ENCODE measurements at regions not wholly inside any gene's neighbourhood (a gene's known extent, or its start where the extent isn't known, plus 50 kb on each side); places are given as distances from the start of the nearest gene placed in this dataset.

- TF ChIP-seq, protein P1, sequence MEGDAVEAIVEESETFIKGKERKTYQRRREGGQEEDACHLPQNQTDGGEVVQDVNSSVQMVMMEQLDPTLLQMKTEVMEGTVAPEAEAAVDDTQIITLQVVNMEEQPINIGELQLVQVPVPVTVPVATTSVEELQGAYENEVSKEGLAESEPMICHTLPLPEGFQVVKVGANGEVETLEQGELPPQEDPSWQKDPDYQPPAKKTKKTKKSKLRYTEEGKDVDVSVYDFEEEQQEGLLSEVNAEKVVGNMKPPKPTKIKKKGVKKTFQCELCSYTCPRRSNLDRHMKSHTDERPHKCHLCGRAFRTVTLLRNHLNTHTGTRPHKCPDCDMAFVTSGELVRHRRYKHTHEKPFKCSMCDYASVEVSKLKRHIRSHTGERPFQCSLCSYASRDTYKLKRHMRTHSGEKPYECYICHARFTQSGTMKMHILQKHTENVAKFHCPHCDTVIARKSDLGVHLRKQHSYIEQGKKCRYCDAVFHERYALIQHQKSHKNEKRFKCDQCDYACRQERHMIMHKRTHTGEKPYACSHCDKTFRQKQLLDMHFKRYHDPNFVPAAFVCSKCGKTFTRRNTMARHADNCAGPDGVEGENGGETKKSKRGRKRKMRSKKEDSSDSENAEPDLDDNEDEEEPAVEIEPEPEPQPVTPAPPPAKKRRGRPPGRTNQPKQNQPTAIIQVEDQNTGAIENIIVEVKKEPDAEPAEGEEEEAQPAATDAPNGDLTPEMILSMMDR (conservative IDR thresholded peaks at IDR 0.05): no peak
- no peak for TF ChIP-seq EZH2 (IDR thresholded peaks at IDR 0.05; ENCODE audit: low read depth)
Observed at GRCh38 chr3:117540597-117540996, 831.0 kb downstream of the TUSC7 start.

All from PC-9 (cell line).